ENCODE measurements at regions not wholly inside any gene's neighbourhood (a gene's known extent, or its start where the extent isn't known, plus 50 kb on each side); places are given as distances from the start of the nearest gene placed in this dataset.

GRCh38 chr10:43881657-43882056 is 233.0 kb upstream of the ZNF32 start:
- TF ChIP-seq CTCF (IDR thresholded peaks at IDR 0.05) = no peak
- TF ChIP-seq POLR2A (IDR thresholded peaks at IDR 0.05; ENCODE audit: low read depth) = no peak
- TF ChIP-seq POLR2AphosphoS5 (IDR thresholded peaks at IDR 0.05) = no peak
- TF ChIP-seq EP300 (IDR thresholded peaks at IDR 0.05) = no peak
